GM11168 (cell line): ENCODE measurements at regions not wholly inside any gene's neighbourhood (a gene's known extent, or its start where the extent isn't known, plus 50 kb on each side); places are given as distances from the start of the nearest gene placed in this dataset.

Source experiments
- in situ Hi-C: fragments of 300-500 bp; cut with MboI; formaldehyde crosslinking; loops from one replicate; pipeline ENCODE4 v1.12.0; 2022; ENCODE audit warnings: low sequenced_read_pairs; ENCODE audit not compliant: unreplicated experiment

DNA sequence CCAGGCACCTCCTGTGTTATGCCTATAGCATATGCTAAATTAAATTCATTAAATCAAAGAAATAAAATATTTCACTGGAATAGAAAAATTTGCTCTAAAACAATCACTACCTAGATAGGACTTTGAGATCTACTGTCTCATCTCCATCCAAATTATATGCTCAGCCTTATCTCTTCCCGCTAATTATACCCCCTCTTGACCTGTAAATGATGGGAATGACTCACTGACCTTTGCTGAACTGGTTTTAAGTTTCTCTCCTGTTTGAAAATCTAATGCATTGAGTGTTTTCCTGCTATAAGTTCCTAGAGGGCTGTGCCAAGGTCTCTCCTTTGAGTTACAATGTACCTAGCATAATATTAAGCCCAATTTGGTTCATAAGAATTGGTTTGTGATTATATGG lies 110.1 kb downstream of the BMP2 start:
- in situ Hi-C loops, result no loop called here

DNA sequence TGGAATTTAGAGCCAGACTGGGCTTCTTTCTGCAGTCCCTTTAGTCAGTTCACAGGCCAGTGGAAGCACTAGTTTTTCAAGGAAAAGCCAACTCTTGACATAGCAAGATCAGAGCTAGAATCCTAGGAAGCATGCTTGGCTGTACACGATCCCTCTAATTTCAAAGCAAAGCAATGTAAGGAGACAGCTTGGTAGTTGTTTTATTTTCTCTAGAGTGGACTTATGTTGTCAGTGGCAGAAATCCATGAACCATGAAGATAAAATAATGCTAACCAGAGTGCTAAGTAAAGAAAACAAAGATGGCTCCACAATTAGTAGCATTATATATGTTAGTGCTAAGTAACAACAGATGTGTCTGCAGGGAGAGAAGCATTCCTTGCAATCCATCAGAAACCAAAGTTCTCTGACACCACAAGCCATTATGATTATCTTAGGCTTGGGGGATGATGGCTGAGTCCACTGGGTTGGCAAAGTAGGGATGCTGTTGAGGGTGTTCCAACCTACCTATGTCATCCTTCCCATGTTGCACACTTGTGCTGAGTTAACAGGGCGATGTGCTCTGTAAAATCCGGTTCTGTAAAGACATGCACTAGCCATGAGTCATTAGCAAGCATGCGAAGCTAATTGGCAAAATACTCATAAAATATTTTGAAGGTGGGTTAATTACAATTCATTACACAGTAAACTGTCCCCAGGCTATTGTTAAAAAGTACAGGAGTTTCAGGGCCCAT lies 115.2 kb downstream of the BMP2 start:
- in situ Hi-C loops, result no loop called here

- in situ Hi-C loops, result no loop called here
Observed at GRCh38 chr20:6884114-6884513, 116.6 kb downstream of the BMP2 start.

GRCh38 chr20:6886065-6886729 lies 118.7 kb downstream of the BMP2 start:
- in situ Hi-C loops, result no loop called here

- in situ Hi-C loops, result no loop called here
Observed at GRCh38 chr20:6887966-6888365, 120.5 kb downstream of the BMP2 start.

DNA sequence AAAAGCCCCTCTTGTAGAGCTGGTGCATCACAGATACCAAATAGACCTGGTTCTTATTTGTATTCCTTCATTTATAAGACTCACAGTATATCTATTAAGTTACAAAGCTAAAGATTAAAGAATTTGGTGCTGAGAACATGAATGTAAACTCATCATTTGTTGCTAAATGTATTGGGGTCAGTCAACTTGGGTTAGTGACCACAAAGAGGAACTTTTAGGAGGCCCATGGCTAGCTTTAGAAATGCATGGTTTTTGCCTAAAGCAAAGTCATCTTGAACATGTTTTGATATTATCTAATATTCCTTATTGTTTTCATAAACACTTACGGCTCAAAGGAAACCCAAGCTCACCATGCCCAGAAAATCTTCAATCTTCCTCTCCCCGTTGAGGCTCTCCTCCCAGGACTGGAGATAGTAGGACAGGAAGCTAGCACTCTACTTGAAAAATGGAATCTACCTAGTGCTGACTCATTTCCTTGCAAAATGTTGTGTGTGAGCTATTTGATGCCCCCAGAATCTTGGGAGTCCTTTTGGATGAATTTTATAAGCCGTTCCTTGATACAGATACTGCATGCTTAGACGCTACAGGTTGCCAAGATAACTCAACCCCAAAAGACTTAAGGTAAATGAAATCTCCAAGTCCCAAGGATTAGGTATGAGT lies 121.4 kb downstream of the BMP2 start:
- in situ Hi-C loops, result no loop called here

GRCh38 chr20:6892724-6893123 lies 125.2 kb downstream of the BMP2 start:
- in situ Hi-C loops, result no loop called here

- in situ Hi-C loops, result no loop called here
Observed at GRCh38 chr20:6898928-6899327, 131.4 kb downstream of the BMP2 start.

GRCh38 chr20:6906871-6907270 lies 139.4 kb downstream of the BMP2 start:
- in situ Hi-C loops, result no loop called here

DNA sequence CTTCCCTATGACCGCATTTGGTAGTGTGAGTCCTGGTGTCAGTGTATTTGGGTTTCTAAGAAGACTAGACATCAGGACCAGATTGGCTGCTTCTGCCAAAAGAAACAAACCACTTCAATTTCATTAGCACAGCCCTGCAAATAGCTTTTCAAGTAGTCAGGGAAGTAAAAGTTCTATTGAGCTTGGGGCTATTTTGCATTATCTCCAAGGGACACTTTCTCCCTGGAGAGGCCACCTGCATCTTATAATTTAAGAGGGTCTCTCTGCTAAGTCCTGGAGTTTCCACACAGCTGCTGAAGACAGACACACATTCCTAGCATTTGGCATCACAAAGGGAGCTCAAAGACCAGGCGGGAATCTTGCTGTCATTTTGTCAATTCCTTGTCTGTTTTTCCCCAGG lies 141.2 kb downstream of the BMP2 start:
- in situ Hi-C loops, result no loop called here

DNA sequence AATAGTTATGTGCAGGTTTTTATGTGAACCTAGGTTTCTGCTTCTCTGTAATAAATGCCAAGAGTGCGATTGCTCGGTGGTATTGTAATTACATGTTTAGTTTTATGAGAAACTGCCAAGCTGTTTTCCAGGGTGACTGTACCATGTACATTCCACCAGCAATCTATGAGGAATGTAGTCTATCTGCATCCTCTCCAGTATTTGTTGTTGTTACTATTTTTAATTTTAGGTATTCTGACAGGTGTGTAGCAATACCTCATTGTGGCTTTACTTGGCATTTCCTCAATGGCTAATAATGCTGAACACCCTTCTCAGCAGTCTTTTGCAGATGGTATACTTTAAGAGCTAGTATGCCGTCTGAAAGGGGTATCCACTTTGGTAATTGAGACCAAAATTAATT lies 142.1 kb downstream of the BMP2 start:
- in situ Hi-C loops, result no loop called here

GRCh38 chr20:6914986-6915385 lies 147.5 kb downstream of the BMP2 start:
- in situ Hi-C loops, result no loop called here

GRCh38 chr20:6916938-6917337 lies 149.5 kb downstream of the BMP2 start:
- in situ Hi-C loops, result no loop called here

DNA sequence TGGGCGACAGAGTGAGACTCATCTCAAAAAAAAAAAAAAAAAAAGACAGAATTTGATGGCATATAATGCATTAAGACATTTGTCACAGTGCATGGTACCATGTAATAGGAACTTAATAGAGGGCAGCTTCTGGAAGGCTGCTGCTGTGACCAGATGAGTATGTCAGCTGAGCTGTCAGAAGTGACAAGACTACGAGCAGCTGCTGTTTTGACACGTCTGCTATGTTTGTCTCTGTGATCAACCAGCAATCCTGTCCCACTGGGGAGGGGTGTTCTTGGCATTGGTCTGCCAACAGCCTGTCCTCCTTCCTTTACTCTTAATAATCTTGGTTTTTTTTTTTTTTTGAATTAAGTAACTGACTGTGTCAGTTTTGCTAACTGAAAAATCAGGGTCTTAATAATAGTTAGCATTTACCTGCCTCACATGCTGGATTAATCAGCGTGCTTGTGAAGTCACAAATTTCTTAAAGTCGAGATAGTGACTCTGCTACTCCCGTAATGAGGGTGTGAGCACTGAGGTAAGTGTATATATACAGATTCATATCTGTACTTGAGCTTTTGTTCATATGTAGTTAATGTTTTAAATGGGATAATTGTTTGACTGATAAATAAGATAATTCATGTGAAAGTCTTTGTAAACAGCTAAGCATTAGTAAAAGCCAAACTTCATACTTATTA lies 152.4 kb downstream of the BMP2 start:
- in situ Hi-C loops, result no loop called here

GRCh38 chr20:6920991-6921613 lies 153.6 kb downstream of the BMP2 start:
- in situ Hi-C loops, result no loop called here

GRCh38 chr20:6921717-6922386 lies 154.4 kb downstream of the BMP2 start:
- in situ Hi-C loops, result no loop called here

- in situ Hi-C loops, result no loop called here
Observed at GRCh38 chr20:6924681-6925080, 157.2 kb downstream of the BMP2 start.

DNA sequence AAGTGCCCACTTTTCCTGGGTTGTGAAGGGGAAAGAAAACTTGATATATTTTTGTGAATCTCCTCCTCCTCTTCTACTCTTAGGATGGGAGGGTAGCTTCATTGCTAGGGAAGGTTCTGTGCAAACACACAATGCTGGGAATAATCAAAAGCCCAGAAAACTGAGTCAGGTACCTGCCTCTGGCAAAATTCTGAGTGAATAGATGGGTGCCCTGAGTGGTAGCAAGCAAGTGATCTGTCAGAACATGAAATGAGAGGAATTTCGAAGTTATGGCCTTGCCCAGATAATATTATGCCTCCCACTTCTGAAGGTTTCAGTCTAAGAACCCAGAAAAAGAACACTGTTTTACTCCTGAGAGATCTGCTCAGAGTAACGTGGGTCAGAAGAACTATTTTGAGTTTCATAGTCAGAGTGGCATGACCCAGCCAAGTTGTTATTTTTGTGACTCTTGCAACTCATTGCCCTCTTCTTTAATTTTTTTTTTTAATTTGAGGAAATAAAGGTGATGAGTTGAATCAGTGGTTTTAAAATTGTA lies 158.3 kb downstream of the BMP2 start:
- in situ Hi-C loops, result no loop called here

GRCh38 chr20:6940048-6940447 lies 172.6 kb downstream of the BMP2 start:
- in situ Hi-C loops, result no loop called here

- in situ Hi-C loops, result no loop called here
Observed at GRCh38 chr20:6940876-6941275, 173.4 kb downstream of the BMP2 start.
